ENCODE measurements at regions not wholly inside any gene's neighbourhood (a gene's known extent, or its start where the extent isn't known, plus 50 kb on each side); places are given as distances from the start of the nearest gene placed in this dataset.

GRCh38 chr4:54915276-54915675, 210.1 kb downstream of the KDR start:
- no peak for DNase-seq (ENCODE audit: low spot score)

- peak; percentile 4 for DNase-seq (ENCODE audit: low spot score)
These were observed 210.6 kb downstream of the KDR start for GRCh38 chr4:54914781-54915180.

- DNase-seq (ENCODE audit: low spot score), result peak; percentile 2
These were observed 211.5 kb downstream of the KDR start for GRCh38 chr4:54913751-54914526.

- no peak for DNase-seq (ENCODE audit: low spot score)
These were observed 213.2 kb downstream of the KDR start for GRCh38 chr4:54912155-54912554.

- DNase-seq (ENCODE audit: low spot score), result no peak
These were observed 215.4 kb downstream of the KDR start for GRCh38 chr4:54909961-54910360.

GRCh38 chr4:54908763-54909162, 216.6 kb downstream of the KDR start:
- no peak for DNase-seq (ENCODE audit: low spot score)

- DNase-seq (ENCODE audit: low spot score), result no peak
These were observed 220.4 kb downstream of the KDR start for GRCh38 chr4:54904953-54905352.

- DNase-seq (ENCODE audit: low spot score), result no peak
These were observed 222.4 kb downstream of the KDR start for GRCh38 chr4:54902976-54903375.

- DNase-seq (ENCODE audit: low spot score), result no peak
These were observed 223.1 kb downstream of the KDR start for GRCh38 chr4:54902271-54902670.

GRCh38 chr4:54901202-54901601, 224.2 kb downstream of the KDR start:
- DNase-seq (ENCODE audit: low spot score), result no peak

- DNase-seq (ENCODE audit: low spot score), result no peak
These were observed 226.6 kb downstream of the KDR start for GRCh38 chr4:54898656-54899340.

GRCh38 chr4:54898056-54898562, 227.3 kb downstream of the KDR start:
- no peak for DNase-seq (ENCODE audit: low spot score)

GRCh38 chr4:54897590-54897989, 227.8 kb downstream of the KDR start:
- DNase-seq (ENCODE audit: low spot score), result no peak

GRCh38 chr4:54882616-54883015, 224.9 kb downstream of the KIT start:
- DNase-seq (ENCODE audit: low spot score), result no peak

GRCh38 chr4:54879576-54879975, 221.8 kb downstream of the KIT start:
- DNase-seq (ENCODE audit: low spot score), result no peak

- no peak for DNase-seq (ENCODE audit: low spot score)
These were observed 219.2 kb downstream of the KIT start for GRCh38 chr4:54877006-54877405.

- DNase-seq (ENCODE audit: low spot score), result no peak
These were observed 214.5 kb downstream of the KIT start for GRCh38 chr4:54872261-54872660.

- DNase-seq (ENCODE audit: low spot score), result no peak
These were observed 206.0 kb downstream of the KIT start for GRCh38 chr4:54863571-54864255.

GRCh38 chr4:54861201-54861600, 203.4 kb downstream of the KIT start:
- DNase-seq (ENCODE audit: low spot score), result no peak

- no peak for DNase-seq (ENCODE audit: low spot score)
These were observed 197.6 kb downstream of the KIT start for GRCh38 chr4:54855191-54855854.

- no peak for DNase-seq (ENCODE audit: low spot score)
These were observed 194.8 kb downstream of the KIT start for GRCh38 chr4:54852602-54853001.

GRCh38 chr4:54852054-54852453, 194.3 kb downstream of the KIT start:
- DNase-seq (ENCODE audit: low spot score), result peak; percentile 75

Measured in putamen (tissue), 1 donor.